CD14-positive monocyte (primary cell): ENCODE measurements at regions not wholly inside any gene's neighbourhood (a gene's known extent, or its start where the extent isn't known, plus 50 kb on each side); places are given as distances from the start of the nearest gene placed in this dataset.

Experiments
- DNase-seq, 3 donors: peaks; one replicate each; pipeline ENCODE4 v3.0.0-alpha.2; 2011 to 2022
- H2AFZ ChIP-seq: 2 replicates; pipeline ENCODE4 v1.6.0; 2012; ENCODE audit warnings: mild to moderate bottlenecking, low read depth, low read length, inconsistent platforms; ENCODE audit not compliant: insufficient read depth, poor library complexity, severe bottlenecking
- H3K27ac ChIP-seq, 2 donors: 1 replicate in 1 of 2; 2 replicates in 1 of 2; pipeline ENCODE4 v1.5.1; 2012 to 2013; ENCODE audit warnings: low read length in 2 of 2, control low read depth in 1 of 2, inconsistent platforms in 1 of 2, low read depth in 1 of 2, mild to moderate bottlenecking in 1 of 2
- H3K27me3 ChIP-seq, 2 donors: one replicate each; pipeline versions ENCODE4 v1.6.0 to v1.6.1; 2011 to 2013; ENCODE audit warnings: low read length in 2 of 2; ENCODE audit not compliant: control insufficient read depth in 2 of 2, insufficient read depth in 2 of 2
- H3K36me3 ChIP-seq, 2 donors: replicated peaks in 1 of 2; 1 replicate in 1 of 2; 2 replicates in 1 of 2; pipeline versions ENCODE4 v1.5.1 to v1.6.1; 2012 to 2013; ENCODE audit warnings: low read length in 2 of 2, control low read depth in 1 of 2, inconsistent platforms in 1 of 2, mild to moderate bottlenecking in 1 of 2; ENCODE audit not compliant: insufficient read depth in 2 of 2, control insufficient read depth in 1 of 2
- H3K4me1 ChIP-seq, 2 donors: 1 replicate in 1 of 2; 2 replicates in 1 of 2; pipeline versions ENCODE4 v1.5.1 to v1.6.1; 2012 to 2013; ENCODE audit warnings: low read length in 2 of 2, control low read depth in 1 of 2, inconsistent platforms in 1 of 2, mild to moderate bottlenecking in 1 of 2, moderate library complexity in 1 of 2; ENCODE audit not compliant: insufficient read depth in 2 of 2, control insufficient read depth in 1 of 2
- H3K4me2 ChIP-seq: replicated peaks from 2 replicates; pipeline ENCODE3; 2012; ENCODE audit warnings: low read length, moderate library complexity, mild to moderate bottlenecking; ENCODE audit not compliant: poor library complexity, severe bottlenecking; ENCODE audit errors: extremely low read depth
- H3K4me3 ChIP-seq, 3 experiments: fragments of 200-600 bp in 1 of 3; sonication (generic) in 1 of 3; replicated peaks in 1 of 3; 1 replicate in 2 of 3; 2 replicates in 1 of 3; pipeline ENCODE4 v1.5.1; 2011 to 2013; ENCODE audit warnings: low read length in 3 of 3, mild to moderate bottlenecking in 3 of 3, control low read depth in 2 of 3, low read depth in 2 of 3, inconsistent platforms in 1 of 3, moderate library complexity in 1 of 3
- H3K79me2 ChIP-seq: 2 replicates; pipeline ENCODE4 v1.6.0; 2012; ENCODE audit warnings: mild to moderate bottlenecking, control low read depth, inconsistent platforms, low read length, moderate library complexity; ENCODE audit not compliant: insufficient read depth
- H3K9ac ChIP-seq: 2 replicates; pipeline ENCODE4 v1.6.0; 2017; ENCODE audit warnings: low read length, mild to moderate bottlenecking; ENCODE audit not compliant: insufficient read depth, poor library complexity, severe bottlenecking
- H3K9me3 ChIP-seq, 2 donors: replicated peaks in 1 of 2; 1 replicate in 1 of 2; 2 replicates in 1 of 2; pipeline versions ENCODE4 v1.5.1 to v1.6.1; 2012 to 2013; ENCODE audit warnings: low read length in 2 of 2, control low read depth in 1 of 2; ENCODE audit not compliant: control insufficient read depth in 1 of 2, insufficient read depth in 1 of 2
- H4K20me1 ChIP-seq: 2 replicates; pipeline ENCODE4 v1.6.0; 2012; ENCODE audit warnings: mild to moderate bottlenecking, low read length, control low read depth, moderate library complexity; ENCODE audit not compliant: insufficient read depth
- H3K27ac Mint-ChIP-seq, 7 donors: one replicate each; pipeline ENCODE4 v1.8.0; 2020; ENCODE audit warnings: mild to moderate bottlenecking in 7 of 7, mixed read lengths in 7 of 7, moderate library complexity in 6 of 7, inconsistent platforms in 2 of 7
- H3K27me3 Mint-ChIP-seq, 3 donors: one replicate each; pipeline ENCODE4 v1.8.0; 2021 to 2022; ENCODE audit warnings: low read depth in 3 of 3, mild to moderate bottlenecking in 3 of 3, mixed read lengths in 3 of 3, moderate library complexity in 3 of 3, inconsistent platforms in 1 of 3
- H3K36me3 Mint-ChIP-seq, 2 donors: one replicate each; pipeline ENCODE4 v1.8.0; 2020; ENCODE audit warnings: mixed read lengths in 2 of 2, inconsistent platforms in 1 of 2, mild to moderate bottlenecking in 1 of 2
- H3K4me1 Mint-ChIP-seq: one replicate; pipeline ENCODE4 v1.8.0; 2020; ENCODE audit warnings: mild to moderate bottlenecking, mixed read lengths
- H3K4me3 Mint-ChIP-seq, 2 donors: one replicate each; pipeline ENCODE4 v1.8.0; 2020; ENCODE audit warnings: mild to moderate bottlenecking in 2 of 2, mixed read lengths in 2 of 2, moderate library complexity in 1 of 2
- H3K9me3 Mint-ChIP-seq, 7 donors: one replicate each; pipeline ENCODE4 v1.8.0; 2020 to 2022; ENCODE audit warnings: mixed read lengths in 7 of 7, mild to moderate bottlenecking in 6 of 7, moderate library complexity in 6 of 7, inconsistent platforms in 2 of 7
- WGBS: methylation state at CpG from one replicate; pipeline ENCODE4 v1.1.5; 2013; ENCODE audit warnings: missing lambda C conversion rate; ENCODE audit not compliant: insufficient coverage; 5-methylcytosine and 5-hydroxymethylcytosine counted together
- intact Hi-C, 2 donors: fragments of 100-400 bp; cut with micrococcal nuclease; formaldehyde crosslinking; loops; one replicate each; pipeline versions ENCODE4 v1.15.0 to v1.15.1; 2023
- TF ChIP-seq, protein P1 (sequence below): fragments of 200-600 bp; IDR thresholded peaks from one replicate; pipeline ENCODE4 v1.8.0; 2022; ENCODE audit warnings: antibody characterized with exemption, mild to moderate bottlenecking

DNA sequence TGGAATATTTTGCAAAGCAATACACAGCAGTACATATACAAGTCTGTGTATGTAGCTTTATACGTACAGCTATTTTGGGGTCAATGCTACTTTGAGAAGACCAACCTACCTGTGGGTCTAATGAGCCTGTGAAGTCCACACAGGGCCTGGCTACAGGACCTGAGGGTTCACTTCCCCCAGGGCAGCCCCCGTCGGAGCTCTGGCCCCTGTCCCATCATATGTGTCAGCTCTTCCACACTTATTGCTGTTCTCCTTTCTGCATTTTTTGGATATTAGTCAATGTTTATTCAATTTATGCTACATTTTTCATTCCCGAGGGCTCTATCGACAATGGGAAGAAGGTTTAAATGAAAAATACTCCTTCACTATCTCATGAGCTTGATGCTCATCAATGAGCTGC lies 1473.6 kb downstream of the BRD1 start:
- Histone ChIP-seq H3K4me3 (no peak overlapping the region), H3K4me2 (no peak overlapping the region), H3K36me3 (no peaks in the 10 kb centered on the region), H4K20me1 (no peaks in the 10 kb centered on the region), H3K27me3 (no peaks in the 10 kb centered on the region), H3K27ac (no peak overlapping the region), H3K79me2 (no peaks in the 10 kb centered on the region), H3K4me1 (no peaks in the 10 kb centered on the region), H3K9me3 (no peaks in the 10 kb centered on the region), H3K9ac (no peak overlapping the region), H2AFZ (no peak overlapping the region)
- TF ChIP-seq, protein P1, sequence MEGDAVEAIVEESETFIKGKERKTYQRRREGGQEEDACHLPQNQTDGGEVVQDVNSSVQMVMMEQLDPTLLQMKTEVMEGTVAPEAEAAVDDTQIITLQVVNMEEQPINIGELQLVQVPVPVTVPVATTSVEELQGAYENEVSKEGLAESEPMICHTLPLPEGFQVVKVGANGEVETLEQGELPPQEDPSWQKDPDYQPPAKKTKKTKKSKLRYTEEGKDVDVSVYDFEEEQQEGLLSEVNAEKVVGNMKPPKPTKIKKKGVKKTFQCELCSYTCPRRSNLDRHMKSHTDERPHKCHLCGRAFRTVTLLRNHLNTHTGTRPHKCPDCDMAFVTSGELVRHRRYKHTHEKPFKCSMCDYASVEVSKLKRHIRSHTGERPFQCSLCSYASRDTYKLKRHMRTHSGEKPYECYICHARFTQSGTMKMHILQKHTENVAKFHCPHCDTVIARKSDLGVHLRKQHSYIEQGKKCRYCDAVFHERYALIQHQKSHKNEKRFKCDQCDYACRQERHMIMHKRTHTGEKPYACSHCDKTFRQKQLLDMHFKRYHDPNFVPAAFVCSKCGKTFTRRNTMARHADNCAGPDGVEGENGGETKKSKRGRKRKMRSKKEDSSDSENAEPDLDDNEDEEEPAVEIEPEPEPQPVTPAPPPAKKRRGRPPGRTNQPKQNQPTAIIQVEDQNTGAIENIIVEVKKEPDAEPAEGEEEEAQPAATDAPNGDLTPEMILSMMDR: no peak
- Mint-ChIP-seq H3K27me3 (peaks cover 2 to 3% (median 2%) of the 10 kb centered on the region in 3 donors), H3K27ac (no peak overlapping the region), H3K36me3 (no peaks in the 10 kb centered on the region), H3K4me1 (no peaks in the 10 kb centered on the region), H3K9me3 (peaks cover 0 to 5% (median 0%) of the 10 kb centered on the region in 7 donors), H3K4me3 (no peak overlapping the region)
- no CpG with 5 or more reads among the region's 5 CpGs for WGBS
- DNase-seq: no peak
- intact Hi-C loops: no loop called here

DNA sequence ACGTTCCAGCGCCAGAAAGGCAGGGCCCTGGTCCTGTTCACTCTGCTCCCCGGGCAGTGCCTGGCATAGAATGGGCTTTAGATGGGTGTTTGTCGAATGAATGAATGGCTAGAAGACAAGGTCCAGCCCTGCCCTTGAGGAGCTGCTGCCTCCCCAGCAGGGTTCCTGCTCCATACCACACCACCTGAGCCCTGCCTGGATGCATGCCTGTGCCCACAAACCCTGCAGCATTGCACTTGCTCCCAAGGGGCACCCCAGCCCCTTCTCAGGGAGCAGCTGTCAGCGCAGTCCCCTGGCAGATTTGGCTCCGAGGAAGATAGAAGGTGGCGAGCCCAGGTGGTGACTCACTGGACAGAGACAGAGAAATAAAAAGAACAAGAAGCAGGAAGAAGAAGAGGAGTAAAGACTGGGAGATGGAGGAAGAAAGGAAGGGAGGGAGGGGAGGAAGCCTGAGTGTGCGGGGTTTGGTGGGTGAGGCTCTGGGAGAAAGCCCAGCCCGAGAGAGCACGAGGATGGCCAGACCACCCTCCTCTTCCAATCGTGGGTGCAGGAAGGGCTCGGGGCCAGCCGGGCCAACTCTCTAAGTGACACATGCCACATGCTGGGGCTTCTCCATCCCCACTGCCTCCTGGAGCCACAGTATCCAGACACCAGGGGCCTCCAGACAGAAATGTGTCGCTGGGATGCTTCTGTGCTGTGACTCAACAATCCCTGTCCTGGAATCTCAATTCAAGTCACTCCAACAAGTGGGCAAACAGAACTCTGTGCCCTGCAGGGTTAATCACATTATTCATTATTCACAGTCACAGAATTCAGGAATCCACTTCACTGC lies 1474.3 kb downstream of the BRD1 start:
- Histone ChIP-seq H3K4me1 (no peaks in the 10 kb centered on the region), H3K9me3 (no peaks in the 10 kb centered on the region), H4K20me1 (no peaks in the 10 kb centered on the region), H3K79me2 (no peaks in the 10 kb centered on the region), H3K4me3 (no peak overlapping the region), H3K27me3 (no peaks in the 10 kb centered on the region), H2AFZ (no peak overlapping the region), H3K27ac (no peak overlapping the region), H3K4me2 (no peak overlapping the region), H3K9ac (no peak overlapping the region), H3K36me3 (no peaks in the 10 kb centered on the region)
- Mint-ChIP-seq H3K27me3 (peaks cover 2 to 3% (median 2%) of the 10 kb centered on the region in 3 donors), H3K36me3 (no peaks in the 10 kb centered on the region), H3K4me3 (no peak overlapping the region), H3K9me3 (peaks cover 0 to 3% (median 0%) of the 10 kb centered on the region in 7 donors), H3K27ac (no peak overlapping the region), H3K4me1 (no peaks in the 10 kb centered on the region)
- TF ChIP-seq, protein P1: no peak
- intact Hi-C loops: no loop called here
- DNase-seq: no peak
- WGBS: 85% methylated on average over 9 of the region's 14 CpGs
